ENCODE measurements at regions not wholly inside any gene's neighbourhood (a gene's known extent, or its start where the extent isn't known, plus 50 kb on each side); places are given as distances from the start of the nearest gene placed in this dataset.

DNA sequence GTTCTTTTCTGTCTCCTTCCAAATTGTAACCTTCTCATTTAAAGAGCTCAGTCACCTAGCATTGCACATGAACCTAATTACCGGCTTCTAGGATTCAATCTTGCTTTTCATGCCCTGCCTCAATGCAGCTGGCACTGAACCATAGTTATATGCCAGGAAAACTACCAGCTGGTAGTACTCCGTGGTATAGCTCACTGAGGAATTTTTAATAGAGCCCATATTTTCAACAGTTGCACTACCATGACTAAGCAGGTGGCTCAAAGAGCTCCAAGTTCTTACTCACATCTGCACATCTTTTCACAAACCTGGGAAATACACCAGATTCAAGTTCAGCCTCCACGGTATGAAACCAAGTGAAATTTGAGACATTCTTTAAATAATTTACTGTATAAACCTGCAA lies 363.5 kb downstream of the GRB14 start:
- TF ChIP-seq HOXC10 (CRISPR knock-in tag; IDR thresholded peaks at IDR 0.05) (no peak), HOXA7 (CRISPR knock-in tag; IDR thresholded peaks at IDR 0.05; ENCODE audit: borderline replicate concordance) (no peak), CTCF (tag by site-specific recombination; IDR thresholded peaks at IDR 0.05) (no peak), ZNF324 (tag by site-specific recombination; IDR thresholded peaks at IDR 0.05) (no peak), ZNF792 (tag by site-specific recombination; IDR thresholded peaks at IDR 0.05) (no peak), ZNF830 (tag by site-specific recombination; IDR thresholded peaks at IDR 0.05; ENCODE audit: low read depth) (no peak), ZNF174 (tag by site-specific recombination; IDR thresholded peaks at IDR 0.05) (no peak), PBX3 (CRISPR knock-in tag; IDR thresholded peaks at IDR 0.05) (no peak), ZNF16 (tag by site-specific recombination; IDR thresholded peaks at IDR 0.05; ENCODE audit: low read depth) (no peak), SALL2 (tag by site-specific recombination; IDR thresholded peaks at IDR 0.05; ENCODE audit: borderline replicate concordance) (no peak), AEBP2 (tag by site-specific recombination; IDR thresholded peaks at IDR 0.05; ENCODE audit: borderline replicate concordance) (no peak), ZEB2 (tag by site-specific recombination; IDR thresholded peaks at IDR 0.05) (no peak), ZNF239 (tag by site-specific recombination; IDR thresholded peaks at IDR 0.05) (no peak), REST (tag by site-specific recombination; IDR thresholded peaks at IDR 0.05) (no peak)

All from HEK293 (cell line).